KMS-11 (cell line): ENCODE measurements at regions not wholly inside any gene's neighbourhood (a gene's known extent, or its start where the extent isn't known, plus 50 kb on each side); places are given as distances from the start of the nearest gene placed in this dataset.

Experiments used
- H2AFZ ChIP-seq: fragments of 200-600 bp; sonication (generic); 2 replicates; pipeline ENCODE4 v1.6.1; 2016; ENCODE audit warnings: antibody characterized with exemption, mixed run types, low read depth
- H3K27ac ChIP-seq: fragments of 200-600 bp; sonication (generic); 2 replicates; pipeline ENCODE4 v1.6.1; 2016; ENCODE audit warnings: mild to moderate bottlenecking, mixed run types
- H3K27me3 ChIP-seq: fragments of 200-600 bp; sonication (generic); 2 replicates; pipeline ENCODE4 v1.6.1; 2017; ENCODE audit warnings: mild to moderate bottlenecking, low read depth, mixed run types, moderate library complexity; ENCODE audit not compliant: insufficient read depth
- H3K36me3 ChIP-seq: fragments of 200-600 bp; sonication (generic); 2 replicates; pipeline ENCODE4 v1.6.1; 2017; ENCODE audit warnings: mild to moderate bottlenecking, mixed run types; ENCODE audit not compliant: insufficient read depth
- H3K4me1 ChIP-seq: fragments of 200-600 bp; sonication (generic); 2 replicates; pipeline ENCODE4 v1.6.1; 2016; ENCODE audit warnings: mild to moderate bottlenecking, low read depth, mixed run types; ENCODE audit not compliant: poor library complexity, severe bottlenecking
- H3K4me2 ChIP-seq: fragments of 200-600 bp; sonication (generic); 2 replicates; pipeline ENCODE4 v1.7.0; 2016; ENCODE audit warnings: mild to moderate bottlenecking, mixed run types
- H3K4me3 ChIP-seq: fragments of 200-600 bp; sonication (generic); IDR thresholded peaks from 2 replicates; pipeline ENCODE4 v1.6.1; 2017; ENCODE audit warnings: low read depth, low read length, mixed read lengths; ENCODE audit not compliant: insufficient read depth
- H3K79me2 ChIP-seq: fragments of 200-600 bp; sonication (generic); 2 replicates; pipeline ENCODE4 v1.6.1; 2016; ENCODE audit warnings: low read depth, mixed run types; ENCODE audit not compliant: insufficient read depth
- H3K9ac ChIP-seq: fragments of 200-600 bp; sonication (generic); 2 replicates; pipeline ENCODE4 v1.6.1; 2016; ENCODE audit warnings: mild to moderate bottlenecking, mixed run types
- H4K20me1 ChIP-seq: fragments of 200-600 bp; sonication (generic); 2 replicates; pipeline ENCODE4 v1.6.1; 2016; ENCODE audit warnings: mild to moderate bottlenecking, mixed run types; ENCODE audit not compliant: insufficient read depth
- TF ChIP-seq, protein P1 (sequence below): fragments of 200-600 bp; sonication (generic); conservative IDR thresholded peaks from 2 replicates; pipeline ENCODE4 v1.6.1; 2017; ENCODE audit warnings: low read depth, mild to moderate bottlenecking, antibody characterized with exemption, low read length, moderate library complexity, mixed read lengths

DNA sequence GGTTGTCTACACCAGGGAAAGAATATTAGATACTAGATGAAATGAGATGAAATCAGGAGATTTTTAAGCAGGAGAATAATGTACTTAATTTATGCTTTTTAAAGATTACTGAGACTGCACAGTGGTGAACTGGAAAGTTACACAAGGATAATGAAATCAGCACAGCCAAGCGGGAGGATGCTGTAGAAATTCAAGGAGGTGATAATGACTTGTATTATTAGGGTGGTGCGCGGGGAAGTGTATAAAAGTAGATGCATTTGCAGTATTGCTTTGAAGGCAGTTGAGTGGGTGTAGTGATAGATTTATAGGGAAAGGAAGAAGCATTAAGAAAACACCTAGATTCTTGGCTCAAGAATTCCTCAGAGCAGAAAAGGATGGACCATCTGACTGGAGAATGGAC lies 359.5 kb upstream of the SPHKAP start:
- Histone ChIP-seq H3K27ac (no peak overlapping the region), H3K9ac (no peak overlapping the region)

GRCh38 chr2:228535396-228535795 lies 353.9 kb upstream of the SPHKAP start:
- Histone ChIP-seq H3K27ac (no peak overlapping the region), H3K27me3 (no peaks in the 10 kb centered on the region), H3K4me2 (no peak overlapping the region), H4K20me1 (no peaks in the 10 kb centered on the region), H3K9ac (no peak overlapping the region), H3K36me3 (no peaks in the 10 kb centered on the region), H3K4me1 (peaks cover 11% of the 10 kb centered on the region), H2AFZ (no peak overlapping the region), H3K79me2 (no peaks in the 10 kb centered on the region), H3K4me3 (no peak overlapping the region)
- TF ChIP-seq, protein P1, sequence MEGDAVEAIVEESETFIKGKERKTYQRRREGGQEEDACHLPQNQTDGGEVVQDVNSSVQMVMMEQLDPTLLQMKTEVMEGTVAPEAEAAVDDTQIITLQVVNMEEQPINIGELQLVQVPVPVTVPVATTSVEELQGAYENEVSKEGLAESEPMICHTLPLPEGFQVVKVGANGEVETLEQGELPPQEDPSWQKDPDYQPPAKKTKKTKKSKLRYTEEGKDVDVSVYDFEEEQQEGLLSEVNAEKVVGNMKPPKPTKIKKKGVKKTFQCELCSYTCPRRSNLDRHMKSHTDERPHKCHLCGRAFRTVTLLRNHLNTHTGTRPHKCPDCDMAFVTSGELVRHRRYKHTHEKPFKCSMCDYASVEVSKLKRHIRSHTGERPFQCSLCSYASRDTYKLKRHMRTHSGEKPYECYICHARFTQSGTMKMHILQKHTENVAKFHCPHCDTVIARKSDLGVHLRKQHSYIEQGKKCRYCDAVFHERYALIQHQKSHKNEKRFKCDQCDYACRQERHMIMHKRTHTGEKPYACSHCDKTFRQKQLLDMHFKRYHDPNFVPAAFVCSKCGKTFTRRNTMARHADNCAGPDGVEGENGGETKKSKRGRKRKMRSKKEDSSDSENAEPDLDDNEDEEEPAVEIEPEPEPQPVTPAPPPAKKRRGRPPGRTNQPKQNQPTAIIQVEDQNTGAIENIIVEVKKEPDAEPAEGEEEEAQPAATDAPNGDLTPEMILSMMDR = no peak

More for the DNA sequence above, 359.5 kb upstream of the SPHKAP start:
- H3K27me3 ChIP-seq = no peaks in the 10 kb centered on the region
- no peaks in the 10 kb centered on the region for H3K4me1 ChIP-seq
- no peaks in the 10 kb centered on the region for H3K79me2 ChIP-seq
- no peaks in the 10 kb centered on the region for H4K20me1 ChIP-seq
- TF ChIP-seq, protein P1 = no peak
- H3K4me2 ChIP-seq = no peak overlapping the region
- H2AFZ ChIP-seq = no peak overlapping the region
- no peaks in the 10 kb centered on the region for H3K36me3 ChIP-seq
- no peak overlapping the region for H3K4me3 ChIP-seq

- Histone ChIP-seq H2AFZ (no peak overlapping the region), H3K27ac (no peak overlapping the region), H3K9ac (no peak overlapping the region), H3K4me3 (no peak overlapping the region), H3K36me3 (no peaks in the 10 kb centered on the region), H3K27me3 (no peaks in the 10 kb centered on the region), H3K4me1 (peaks cover 11% of the 10 kb centered on the region), H3K4me2 (no peak overlapping the region), H3K79me2 (no peaks in the 10 kb centered on the region), H4K20me1 (no peaks in the 10 kb centered on the region)
- TF ChIP-seq, protein P1 = no peak
Observed at GRCh38 chr2:228533156-228533555, 351.7 kb upstream of the SPHKAP start.

GRCh38 chr2:228532233-228532632 lies 350.7 kb upstream of the SPHKAP start:
- H3K4me3 ChIP-seq = no peak overlapping the region
- H3K4me1 ChIP-seq = peaks cover 11% of the 10 kb centered on the region
- peak overlapping the region; percentile 8; the same call in 1 of the 2 replicates for H3K4me2 ChIP-seq
- H3K36me3 ChIP-seq = no peaks in the 10 kb centered on the region
- no peak overlapping the region for H3K27ac ChIP-seq
- TF ChIP-seq, protein P1 = no peak
- no peaks in the 10 kb centered on the region for H3K79me2 ChIP-seq
- H3K9ac ChIP-seq = no peak overlapping the region
- H4K20me1 ChIP-seq = no peaks in the 10 kb centered on the region
- H3K27me3 ChIP-seq = no peaks in the 10 kb centered on the region
- peak overlapping the region; percentile 52 for H2AFZ ChIP-seq
